Neural progenitor cell (in vitro differentiated cells): ENCODE measurements at regions not wholly inside any gene's neighbourhood (a gene's known extent, or its start where the extent isn't known, plus 50 kb on each side); places are given as distances from the start of the nearest gene placed in this dataset.

Source experiments
- DNase-seq: peaks from one replicate; pipeline ENCODE4 v3.0.0-alpha.2; 2016; ENCODE audit warnings: low spot score
- H2AFZ ChIP-seq: fragments of 200-600 bp; sonication (generic); replicated peaks from 2 replicates; pipeline ENCODE4 v1.6.1; 2016; ENCODE audit warnings: antibody characterized with exemption
- H3F3A ChIP-seq: fragments of 200-600 bp; sonication (generic); 2 replicates; pipeline ENCODE4 v1.6.1; 2016; ENCODE audit warnings: antibody characterized with exemption, low read depth
- H3K27ac ChIP-seq: fragments of 200-600 bp; sonication (generic); 2 replicates; pipeline ENCODE4 v1.5.1; 2016; ENCODE audit warnings: mild to moderate bottlenecking
- H3K27me3 ChIP-seq: fragments of 200-600 bp; sonication (generic); 2 replicates; pipeline ENCODE4 v1.6.1; 2016; ENCODE audit warnings: mild to moderate bottlenecking, moderate library complexity
- H3K36me3 ChIP-seq: fragments of 200-600 bp; sonication (generic); 2 replicates; pipeline ENCODE4 v1.5.1; 2016
- H3K4me1 ChIP-seq: fragments of 200-600 bp; sonication (generic); 2 replicates; pipeline ENCODE4 v1.6.1; 2016; ENCODE audit warnings: mixed run types
- H3K4me2 ChIP-seq: fragments of 200-600 bp; sonication (generic); 2 replicates; pipeline ENCODE4 v1.6.1; 2016
- H3K4me3 ChIP-seq: fragments of 200-600 bp; sonication (generic); 2 replicates; pipeline ENCODE4 v1.5.1; 2016
- H3K79me2 ChIP-seq: fragments of 200-600 bp; sonication (generic); 2 replicates; pipeline ENCODE4 v1.6.1; 2016; ENCODE audit warnings: low read depth
- H3K9ac ChIP-seq: fragments of 200-600 bp; sonication (generic); 2 replicates; pipeline ENCODE4 v1.6.1; 2016
- H3K9me3 ChIP-seq: fragments of 200-600 bp; sonication (generic); 2 replicates; pipeline ENCODE4 v1.5.1; 2016; ENCODE audit warnings: low read depth
- H4K20me1 ChIP-seq: fragments of 200-600 bp; sonication (generic); 2 replicates; pipeline ENCODE4 v1.6.1; 2016; ENCODE audit warnings: low read depth
- H3K27ac Mint-ChIP-seq: 3 replicates; pipeline ENCODE4 v1.8.0; 2021; ENCODE audit warnings: mixed read lengths
- H3K27me3 Mint-ChIP-seq: 2 replicates; pipeline ENCODE4 v1.8.0; 2022; ENCODE audit warnings: low read depth, mild to moderate bottlenecking, inconsistent platforms, moderate library complexity, mixed read lengths; ENCODE audit not compliant: insufficient read depth
- H3K36me3 Mint-ChIP-seq: 3 replicates; pipeline ENCODE4 v1.8.0; 2021; ENCODE audit warnings: mixed read lengths
- H3K4me1 Mint-ChIP-seq: 3 replicates; pipeline ENCODE4 v1.8.0; 2021; ENCODE audit warnings: mixed read lengths
- H3K4me3 Mint-ChIP-seq: 3 replicates; pipeline ENCODE4 v1.8.0; 2021; ENCODE audit warnings: mild to moderate bottlenecking, moderate library complexity, mixed read lengths
- H3K9me3 Mint-ChIP-seq: 3 replicates; pipeline ENCODE4 v1.8.0; 2020; ENCODE audit warnings: mixed read lengths
- CTCF ChIP-seq: fragments of 200-600 bp; sonication (generic); IDR thresholded peaks from 2 replicates; pipeline ENCODE4 v1.5.1; 2017; ENCODE audit warnings: antibody characterized with exemption, mild to moderate bottlenecking
- EZH2 ChIP-seq: fragments of 200-600 bp; sonication (generic); IDR thresholded peaks from 2 replicates; pipeline ENCODE4 v1.6.1; 2017; ENCODE audit warnings: antibody characterized with exemption, mild to moderate bottlenecking, moderate library complexity
- EZH2phosphoT487 ChIP-seq: fragments of 200-600 bp; sonication (generic); IDR thresholded peaks from 2 replicates; pipeline ENCODE4 v1.6.1; 2017; ENCODE audit warnings: antibody characterized with exemption

- no peaks in the 10 kb centered on the region for H3K9me3 ChIP-seq
- no peak overlapping the region for H3K4me3 ChIP-seq
- H4K20me1 ChIP-seq: no peaks in the 10 kb centered on the region
- no peaks in the 10 kb centered on the region for H3K4me1 Mint-ChIP-seq
- H3K27ac Mint-ChIP-seq: no peak overlapping the region
- no peaks in the 10 kb centered on the region for H3K79me2 ChIP-seq
- H3K27me3 Mint-ChIP-seq: peaks cover 3% of the 10 kb centered on the region
- H3K4me3 Mint-ChIP-seq: no peak overlapping the region
- no peaks in the 10 kb centered on the region for H3K36me3 ChIP-seq
- H3K4me2 ChIP-seq: no peak overlapping the region
- no peak overlapping the region for H3K9ac ChIP-seq
- no peak overlapping the region for H2AFZ ChIP-seq
- peaks cover 2% of the 10 kb centered on the region for H3K36me3 Mint-ChIP-seq
- H3K9me3 Mint-ChIP-seq: no peaks in the 10 kb centered on the region
- H3K27ac ChIP-seq: no peak overlapping the region
- no peaks in the 10 kb centered on the region for H3F3A ChIP-seq
- DNase-seq: peak; percentile 35
- H3K4me1 ChIP-seq: no peaks in the 10 kb centered on the region
- H3K27me3 ChIP-seq: no peaks in the 10 kb centered on the region
- TF ChIP-seq CTCF (peak; percentile 28), EZH2phosphoT487 (no peak)
Measured at GRCh38 chr11:27599217-27599616, 92.6 kb upstream of the LIN7C start.

DNA sequence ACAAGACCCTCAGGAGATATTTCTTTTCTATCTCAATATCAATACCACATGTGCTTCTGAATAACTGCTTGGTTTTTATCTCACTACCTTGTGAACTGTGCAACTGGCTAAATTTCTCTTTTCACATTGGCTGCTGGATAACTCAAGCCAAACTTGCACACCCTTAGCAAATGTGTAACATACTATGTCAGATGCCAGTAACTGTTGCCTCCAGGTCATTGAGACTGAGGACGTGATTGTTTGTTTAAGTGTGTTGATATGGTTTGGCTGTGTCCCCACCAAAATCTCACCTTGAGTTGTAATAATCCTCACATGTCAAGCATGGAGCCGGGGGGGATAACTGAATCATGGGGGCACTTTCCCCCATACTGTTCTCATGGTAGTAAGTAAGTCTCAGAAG is 90.2 kb upstream of the LIN7C start:
- Histone ChIP-seq H2AFZ (no peak overlapping the region), H3K27ac (no peak overlapping the region), H3K4me3 (no peak overlapping the region), H3K4me1 (no peaks in the 10 kb centered on the region), H3K27me3 (no peaks in the 10 kb centered on the region), H3K9me3 (no peaks in the 10 kb centered on the region), H3K79me2 (no peaks in the 10 kb centered on the region), H3K9ac (no peak overlapping the region), H3K4me2 (no peak overlapping the region), H3F3A (no peaks in the 10 kb centered on the region), H4K20me1 (no peaks in the 10 kb centered on the region), H3K36me3 (no peaks in the 10 kb centered on the region)
- no peaks in the 10 kb centered on the region for H3K27me3 Mint-ChIP-seq
- no peaks in the 10 kb centered on the region for H3K9me3 Mint-ChIP-seq
- H3K4me3 Mint-ChIP-seq: no peak overlapping the region
- H3K36me3 Mint-ChIP-seq: peaks cover 2% of the 10 kb centered on the region
- H3K27ac Mint-ChIP-seq: no peak overlapping the region
- H3K4me1 Mint-ChIP-seq: no peaks in the 10 kb centered on the region
- TF ChIP-seq EZH2phosphoT487 (no peak), CTCF (no peak), EZH2 (no peak)
- no peak for DNase-seq

GRCh38 chr11:27596388-27596787 is 89.8 kb upstream of the LIN7C start:
- H3K4me2 ChIP-seq: no peak overlapping the region
- Mint-ChIP-seq H3K9me3 (no peaks in the 10 kb centered on the region), H3K4me3 (no peak overlapping the region), H3K27ac (no peak overlapping the region), H3K4me1 (no peaks in the 10 kb centered on the region), H3K36me3 (peaks cover 2% of the 10 kb centered on the region), H3K27me3 (no peaks in the 10 kb centered on the region)
- no peaks in the 10 kb centered on the region for H3K9me3 ChIP-seq
- H3K4me3 ChIP-seq: no peak overlapping the region
- H3K27ac ChIP-seq: no peak overlapping the region
- no peaks in the 10 kb centered on the region for H4K20me1 ChIP-seq
- no peak for DNase-seq
- H3K4me1 ChIP-seq: no peaks in the 10 kb centered on the region
- TF ChIP-seq EZH2 (no peak), EZH2phosphoT487 (no peak), CTCF (no peak)
- no peak overlapping the region for H3K9ac ChIP-seq
- no peaks in the 10 kb centered on the region for H3F3A ChIP-seq
- no peaks in the 10 kb centered on the region for H3K79me2 ChIP-seq
- H3K27me3 ChIP-seq: no peaks in the 10 kb centered on the region
- no peak overlapping the region for H2AFZ ChIP-seq
- H3K36me3 ChIP-seq: no peaks in the 10 kb centered on the region
